GM18870 (cell line): ENCODE measurements at regions not wholly inside any gene's neighbourhood (a gene's known extent, or its start where the extent isn't known, plus 50 kb on each side); places are given as distances from the start of the nearest gene placed in this dataset.
"Not testable (repeated sequence)": the region's sequence is repeated elsewhere in the genome, so short reads cannot be mapped to it uniquely, and the experiment has no call there.

Experiments
- ATAC-seq: cut with Tn5 transposase; IDR thresholded peaks from one replicate; pipeline ENCODE4 v1.9.1; 2021; ENCODE audit warnings: moderate library complexity; ENCODE audit not compliant: unreplicated experiment

DNA sequence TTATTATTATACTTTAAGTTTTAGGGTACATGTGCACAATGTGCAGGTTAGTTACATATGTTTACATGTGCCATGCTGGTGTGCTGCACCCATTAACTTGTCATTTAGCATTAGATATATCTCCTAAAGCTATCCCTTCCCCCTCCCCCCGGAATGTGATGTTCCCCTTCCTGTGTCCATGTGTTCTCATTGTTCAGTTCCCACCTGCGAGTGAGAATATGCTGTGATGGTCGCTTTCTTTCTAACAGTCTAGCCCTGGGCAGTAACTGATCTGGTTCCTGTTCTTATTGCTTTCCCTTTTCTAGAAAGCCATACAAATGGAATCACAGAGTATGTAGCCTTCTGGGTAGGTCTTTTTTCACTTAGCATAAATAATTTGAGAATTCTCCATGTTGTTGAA lies 311.1 kb upstream of the CNTNAP2 start:
- not testable (repeated sequence) for ATAC-seq

DNA sequence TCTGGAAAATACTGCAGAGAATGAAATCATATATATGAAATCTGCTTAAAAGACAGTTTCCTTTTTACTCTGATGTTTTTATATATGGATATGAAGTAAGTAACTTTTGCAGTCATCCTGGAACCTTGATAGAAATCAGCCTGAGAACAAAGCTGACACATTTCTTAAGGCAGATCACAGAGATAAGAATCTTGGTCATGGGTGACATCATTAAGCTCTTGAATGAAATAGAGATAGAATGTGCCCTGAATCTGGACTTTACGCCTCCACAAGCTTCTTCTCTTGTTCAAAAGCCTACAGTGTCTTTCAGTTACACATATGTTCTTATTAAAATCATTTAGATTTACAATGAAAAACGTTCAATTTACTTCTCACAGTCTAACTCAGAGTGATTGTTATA lies 319.1 kb upstream of the CNTNAP2 start:
- no peak for ATAC-seq

DNA sequence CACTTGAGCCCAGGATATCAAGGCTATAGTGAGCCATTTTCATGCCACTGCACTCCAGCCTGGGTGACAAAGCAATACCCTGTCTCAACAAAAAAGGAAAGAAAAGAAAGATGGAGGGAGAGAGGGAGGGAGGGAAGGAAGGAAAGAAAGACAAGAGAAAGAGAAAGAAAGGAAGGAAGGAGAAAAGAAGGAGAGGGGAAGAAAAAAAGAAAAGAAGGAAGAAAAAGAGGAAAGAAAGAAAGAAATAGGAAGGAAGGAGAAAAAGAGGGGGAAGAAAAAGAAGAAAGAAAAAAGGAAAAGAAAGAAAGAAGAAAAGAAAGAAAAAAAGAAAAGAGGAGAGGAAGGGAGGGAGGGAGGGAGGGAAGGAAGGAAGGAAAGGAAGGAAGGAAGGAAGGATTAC lies 321.5 kb upstream of the CNTNAP2 start:
- no peak for ATAC-seq

DNA sequence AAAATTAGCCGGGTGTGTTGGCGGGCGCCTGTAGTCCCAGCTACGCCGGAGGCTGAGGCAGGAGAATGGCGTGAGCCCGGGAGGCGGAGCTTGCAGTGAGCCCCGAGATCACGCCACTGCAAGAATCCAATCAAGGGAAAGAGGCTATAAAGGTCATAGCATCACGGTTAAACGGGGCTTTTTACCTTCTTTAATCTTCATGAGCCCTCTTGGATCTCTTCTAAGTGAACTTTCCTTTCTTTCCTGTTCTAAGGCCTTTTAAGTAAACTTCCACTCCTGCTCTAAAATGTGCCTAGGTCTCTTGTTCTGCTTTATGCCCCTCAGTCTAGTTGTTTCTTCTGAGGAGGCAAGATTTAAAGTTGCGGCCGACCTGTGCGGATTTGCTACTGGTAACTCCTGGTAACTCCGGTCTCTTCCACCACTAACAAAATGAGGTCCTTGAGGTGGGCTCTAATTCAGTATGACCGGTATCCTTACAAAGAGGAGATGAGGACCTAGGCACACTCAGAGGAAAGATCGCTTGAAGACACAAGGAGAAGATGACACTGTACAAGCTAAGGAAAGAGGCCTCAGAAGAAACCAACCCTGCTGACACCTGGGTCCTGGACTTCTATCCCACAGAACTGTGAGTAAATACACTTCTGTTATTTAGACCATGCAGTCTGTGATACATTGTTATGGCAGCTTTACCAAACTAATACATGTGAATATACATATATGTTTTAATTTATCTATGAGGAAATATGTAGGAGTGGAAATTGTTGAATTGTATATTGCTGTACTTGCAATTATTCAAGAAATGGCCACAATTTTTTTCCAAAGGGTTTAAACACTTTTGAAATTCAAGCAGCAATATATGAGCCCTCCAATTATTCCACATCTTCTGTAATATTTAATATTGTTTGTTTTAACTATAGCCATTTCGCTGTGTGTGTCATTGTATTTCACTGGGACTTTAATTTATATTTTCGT lies 331.5 kb upstream of the CNTNAP2 start:
- ATAC-seq, result no peak

DNA sequence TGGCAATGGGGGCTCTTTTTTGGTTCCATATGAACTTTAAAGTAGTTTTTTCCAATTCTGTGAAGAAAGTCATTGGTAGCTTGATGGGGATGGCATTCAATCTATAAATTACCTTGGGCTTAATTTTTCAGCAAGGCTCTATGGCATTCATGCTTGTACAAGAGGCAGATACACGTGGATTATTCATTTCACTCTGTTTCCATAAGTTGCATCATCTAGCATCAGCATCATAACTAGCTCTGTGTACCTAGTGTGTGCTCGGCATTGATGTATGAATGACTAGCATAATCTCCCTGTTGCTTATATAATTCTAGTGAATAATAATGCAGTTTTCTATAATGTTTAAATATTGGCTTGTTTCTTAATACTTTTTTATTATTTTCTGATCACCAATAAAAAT lies 335.2 kb upstream of the CNTNAP2 start:
- not testable (repeated sequence) for ATAC-seq

DNA sequence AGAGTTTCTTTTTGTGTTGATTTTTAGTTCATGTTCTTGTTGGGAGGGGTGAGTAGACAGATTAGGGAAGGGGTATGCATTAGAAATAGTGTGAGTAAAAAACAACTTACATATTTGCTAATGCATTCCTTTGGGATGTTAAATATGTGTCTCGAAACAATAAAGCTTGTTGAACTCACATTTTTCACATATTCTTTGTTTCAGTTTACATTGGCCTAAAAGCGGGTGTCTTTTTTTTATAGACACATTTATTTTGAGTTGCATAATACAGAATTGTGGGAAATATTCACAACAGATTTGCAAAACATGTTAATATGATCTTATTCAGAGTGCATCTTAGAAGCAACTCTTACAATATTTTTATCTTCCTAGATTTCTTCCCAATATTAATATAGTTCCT lies 337.5 kb upstream of the CNTNAP2 start:
- no peak for ATAC-seq

DNA sequence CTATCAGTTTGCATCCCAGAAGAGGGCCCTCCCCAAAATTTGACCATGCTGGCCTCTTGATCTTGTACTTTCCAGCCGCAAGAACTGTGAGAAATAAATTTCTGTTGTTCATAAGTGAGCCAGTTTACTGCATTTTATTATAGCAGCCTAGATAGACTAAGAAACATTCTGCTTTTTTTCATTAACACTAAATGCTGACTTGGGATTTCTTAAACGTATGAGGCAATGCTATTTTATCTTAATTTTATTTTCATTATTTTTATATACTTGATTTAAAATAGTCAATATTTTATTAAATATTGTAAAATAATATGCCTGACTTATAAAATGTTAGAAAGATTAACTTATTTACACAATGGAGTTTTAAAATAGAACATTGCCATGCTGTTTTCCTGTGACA lies 341.8 kb upstream of the CNTNAP2 start:
- no peak for ATAC-seq

DNA sequence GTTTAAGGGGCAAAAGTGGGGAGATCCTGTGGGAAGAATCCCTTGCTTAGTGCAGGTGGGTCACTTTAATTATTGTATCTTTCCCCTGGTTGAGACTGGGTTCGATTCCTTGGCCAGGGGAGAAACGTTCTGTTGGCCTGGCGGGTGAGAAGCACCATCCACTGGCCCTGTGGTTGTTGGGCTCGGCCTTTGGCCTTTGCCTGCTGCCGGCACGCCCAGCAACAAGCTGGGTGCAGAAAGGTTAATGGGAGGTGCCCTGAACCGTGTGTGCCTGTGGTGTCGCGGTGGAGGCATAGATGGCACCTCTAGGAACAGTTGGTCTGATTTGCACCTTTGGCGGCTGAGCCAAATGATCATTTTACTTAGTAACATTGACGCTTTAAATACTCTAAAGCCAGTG lies 363.6 kb upstream of the CNTNAP2 start:
- ATAC-seq, result no peak

DNA sequence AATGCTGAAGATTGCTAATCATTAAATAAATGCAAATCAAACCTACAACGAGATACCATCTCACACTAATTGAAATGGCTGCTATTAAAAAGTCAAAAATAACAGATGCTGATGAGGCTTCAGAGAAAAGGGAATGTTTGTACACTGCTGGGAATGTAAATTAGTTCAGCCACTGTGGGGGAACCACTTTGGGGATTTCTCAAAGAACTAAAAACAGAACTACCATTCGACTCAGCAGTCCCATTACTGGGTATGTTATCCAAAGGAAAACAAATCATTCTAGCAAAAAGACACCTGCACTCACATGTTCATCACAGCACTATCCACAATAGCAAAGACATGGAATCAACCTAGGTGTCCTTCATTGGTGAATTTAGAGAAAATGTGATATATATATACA lies 379.0 kb upstream of the CNTNAP2 start:
- ATAC-seq, result no peak

DNA sequence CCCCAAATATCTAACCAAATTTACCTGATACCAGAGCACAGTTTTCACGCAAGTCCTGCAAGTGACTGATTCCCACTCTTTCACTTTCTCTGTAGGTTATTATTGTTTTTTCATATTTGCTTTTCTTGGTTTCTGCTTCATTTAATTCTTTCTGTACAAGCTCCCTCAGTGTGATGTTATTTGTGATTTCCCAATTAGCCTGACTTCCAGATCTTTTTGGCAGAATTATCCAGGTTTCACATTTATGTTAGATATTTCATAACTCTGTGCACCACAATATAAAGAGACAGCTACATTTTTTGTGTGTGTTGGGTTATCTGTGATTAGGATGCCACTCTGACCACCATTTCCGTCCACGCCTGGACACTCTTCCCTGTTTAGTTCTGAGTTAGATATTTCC lies 381.5 kb upstream of the CNTNAP2 start:
- ATAC-seq, result no peak

DNA sequence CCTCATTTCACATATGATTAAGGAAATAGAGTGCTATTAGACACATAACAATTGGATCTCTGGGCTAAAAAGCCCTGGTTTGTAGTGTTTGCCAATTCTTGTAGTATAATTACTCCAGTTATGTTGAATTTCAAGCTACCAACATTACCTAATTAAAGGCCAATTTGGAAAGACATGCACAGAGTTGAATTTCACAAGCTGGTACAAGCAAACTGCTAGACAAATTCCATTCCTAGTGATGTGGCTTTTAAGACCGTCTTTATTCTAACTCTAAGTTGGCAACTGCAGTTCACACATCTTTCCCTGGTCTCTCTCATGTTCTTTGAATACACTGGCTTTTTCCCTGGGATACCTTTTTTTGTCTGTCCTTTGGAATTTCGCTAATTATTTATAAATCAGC lies 384.1 kb upstream of the CNTNAP2 start:
- no peak for ATAC-seq

DNA sequence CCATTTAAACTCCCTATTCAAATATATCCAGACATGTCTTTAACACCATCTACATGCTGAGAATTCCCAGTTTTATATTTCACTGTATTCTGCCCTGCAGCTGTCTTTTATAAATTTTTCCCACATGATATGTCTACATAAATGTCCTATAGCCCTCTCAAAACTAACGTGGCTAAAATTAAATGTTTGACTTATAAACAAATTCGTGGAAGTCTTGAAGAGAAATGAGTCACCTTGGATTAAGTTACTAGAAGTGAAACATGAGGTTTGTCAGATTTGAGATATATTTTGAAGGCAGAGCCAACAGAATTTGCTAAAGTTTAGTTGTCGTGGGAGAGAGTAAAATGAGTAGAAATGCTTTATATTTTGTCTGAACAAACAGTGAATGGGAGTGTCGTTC lies 386.9 kb upstream of the CNTNAP2 start:
- ATAC-seq, result no peak

DNA sequence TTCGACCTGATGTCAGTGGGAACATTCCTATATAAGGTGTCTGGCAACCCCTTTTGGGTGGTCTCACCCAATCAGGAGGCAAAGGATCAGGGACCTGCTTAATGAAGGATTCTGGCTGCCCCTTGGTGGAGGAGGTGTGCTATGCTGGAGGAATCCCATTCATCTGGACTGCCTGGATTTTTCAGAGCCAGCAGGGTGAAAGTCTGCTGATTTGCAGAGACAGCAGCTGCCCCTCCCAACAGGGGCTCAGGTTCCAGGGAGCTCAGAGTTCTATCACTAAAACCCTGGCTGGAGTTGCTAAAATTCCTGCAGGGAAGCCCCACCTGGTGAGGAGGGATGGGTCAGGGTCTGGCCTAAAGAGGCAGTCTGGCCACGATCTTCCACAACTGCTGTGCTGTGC lies 398.5 kb upstream of the CNTNAP2 start:
- no peak for ATAC-seq

DNA sequence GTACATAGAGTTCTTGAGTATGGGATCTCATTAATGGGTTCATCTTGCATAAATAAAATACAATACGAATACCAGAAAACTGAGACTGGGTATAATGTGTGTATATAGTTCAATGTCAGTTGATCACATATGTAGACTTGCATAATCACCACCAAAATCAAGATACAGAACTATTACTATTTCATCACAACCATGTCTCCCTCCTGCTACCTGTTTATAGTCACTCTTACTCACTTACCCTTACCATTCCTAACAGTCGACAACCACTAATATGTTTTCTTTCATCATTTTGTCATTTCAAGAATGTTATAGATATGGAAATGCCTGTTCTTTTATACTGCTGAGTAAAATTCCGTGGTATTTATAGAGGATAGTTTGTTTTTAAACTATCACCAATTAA lies 416.1 kb upstream of the CNTNAP2 start:
- ATAC-seq, result no peak

DNA sequence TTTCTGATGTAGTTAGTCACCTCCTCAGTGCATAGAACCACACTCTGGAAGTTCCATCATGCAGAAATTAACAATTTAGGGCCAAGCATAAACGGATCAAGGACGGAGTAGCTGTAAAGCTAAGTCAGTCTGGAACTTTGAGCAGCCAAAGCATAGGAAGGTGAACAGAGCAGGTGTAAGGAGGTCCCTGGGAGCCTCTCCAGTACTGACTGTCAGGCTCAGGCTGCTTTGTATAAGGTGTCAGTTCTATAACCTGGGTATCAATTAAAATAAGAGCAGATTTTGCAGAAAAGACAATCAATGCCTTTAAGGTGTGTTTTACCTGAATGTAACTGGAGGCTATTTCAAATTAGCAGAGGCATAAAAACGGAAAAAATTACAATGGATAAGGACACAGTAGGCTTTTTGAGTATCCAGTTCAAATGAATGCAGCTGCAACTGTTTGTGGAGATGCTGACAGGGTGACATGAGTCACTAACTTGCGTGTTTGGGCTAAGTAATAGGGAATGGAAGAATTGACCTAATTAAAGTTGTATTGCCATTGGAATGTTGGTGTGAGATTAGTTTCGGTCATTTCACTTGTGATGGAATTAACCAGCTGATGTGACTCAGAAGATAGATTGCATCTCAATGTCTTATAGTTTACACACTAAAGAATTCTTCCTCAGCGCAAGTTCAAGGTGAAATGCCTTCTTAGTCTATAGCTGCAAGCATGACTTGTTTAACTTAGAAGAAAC lies 417.9 kb upstream of the CNTNAP2 start:
- no peak for ATAC-seq

DNA sequence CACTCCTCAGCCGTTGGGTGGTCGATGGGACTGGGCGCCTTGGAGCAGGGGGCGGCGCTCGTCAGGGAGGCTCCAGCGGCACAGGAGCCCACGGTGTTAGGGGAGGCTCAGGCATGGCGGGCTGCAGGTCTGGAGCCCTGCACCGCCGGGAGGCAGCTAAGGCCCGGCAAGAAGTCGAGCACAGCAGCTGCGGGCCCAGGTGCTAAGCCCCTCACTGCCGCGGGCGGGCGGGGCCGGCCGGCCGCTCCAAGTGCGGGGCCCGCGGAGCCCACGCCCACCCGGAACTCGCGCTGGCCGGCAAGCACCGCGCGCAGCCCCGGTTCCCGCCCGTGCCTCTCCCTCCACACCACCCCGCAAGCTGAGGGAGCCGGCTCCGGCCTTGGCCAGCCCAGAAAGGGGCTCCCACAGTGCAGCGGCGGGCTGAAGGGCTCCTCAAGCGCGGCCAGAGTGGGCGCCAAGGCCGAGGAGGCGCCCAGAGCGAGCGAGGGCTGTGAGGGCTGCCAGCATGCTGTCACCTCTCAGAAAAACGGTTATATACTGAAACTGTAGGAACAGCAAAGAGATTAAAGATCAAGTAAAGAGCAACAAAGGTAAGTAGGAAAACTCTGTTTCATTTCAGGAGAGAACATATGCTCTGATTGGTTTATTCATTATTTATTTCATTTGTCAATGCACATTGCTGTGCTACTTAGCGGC lies 419.0 kb upstream of the CNTNAP2 start:
- ATAC-seq, result not testable (repeated sequence)

DNA sequence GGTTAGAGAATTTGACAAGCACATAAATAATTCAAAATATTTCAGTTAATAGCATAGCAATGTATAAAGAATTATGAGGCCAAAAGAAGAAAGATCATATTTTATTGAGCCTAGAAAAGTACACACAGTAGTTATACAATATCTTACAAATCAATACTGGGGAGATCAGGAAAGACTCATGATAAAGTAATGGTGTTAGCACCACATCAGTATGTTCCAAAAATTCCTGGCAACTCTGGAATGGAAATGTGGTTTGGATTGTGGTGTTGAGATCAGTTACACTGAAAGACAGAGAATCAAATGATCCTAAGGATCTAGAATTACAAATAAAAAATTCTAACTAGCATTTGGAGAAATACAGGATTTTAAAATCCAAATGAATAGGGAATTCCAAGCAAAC lies 420.5 kb upstream of the CNTNAP2 start:
- no peak for ATAC-seq

DNA sequence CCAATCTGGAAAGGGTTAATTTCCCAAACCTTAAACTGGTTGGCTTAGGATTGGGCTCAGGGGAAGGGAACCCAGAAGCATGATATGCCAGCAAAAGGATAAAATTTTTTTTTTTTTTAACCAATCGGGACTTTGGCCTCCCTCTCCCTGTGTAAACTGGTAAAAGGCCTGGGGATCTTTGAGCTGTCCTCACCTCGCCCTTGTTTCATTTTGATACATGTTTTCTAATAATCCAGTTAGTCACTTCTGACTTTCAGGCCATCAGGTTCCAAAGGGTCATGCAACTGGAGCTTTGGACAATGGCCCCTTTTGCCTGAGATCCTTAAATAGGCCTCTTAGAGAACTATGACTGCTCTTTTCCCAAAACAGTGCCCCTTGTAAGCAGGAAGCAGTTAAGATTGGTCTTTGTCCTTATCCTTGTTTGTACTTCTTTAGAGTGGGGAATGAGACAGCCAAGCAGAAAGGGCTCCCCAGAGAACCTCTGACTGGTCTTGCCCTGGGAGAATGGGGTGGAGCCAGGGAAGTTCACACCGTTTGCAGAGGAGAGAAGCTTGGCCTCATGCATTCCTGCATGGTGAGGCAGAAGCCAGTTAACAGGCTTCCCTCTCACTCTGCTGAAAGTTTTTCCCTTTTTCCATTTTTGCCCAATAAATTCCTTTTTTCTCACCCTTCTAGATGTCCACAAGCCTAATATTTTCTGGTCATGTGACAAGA lies 424.2 kb upstream of the CNTNAP2 start:
- ATAC-seq, result no peak

DNA sequence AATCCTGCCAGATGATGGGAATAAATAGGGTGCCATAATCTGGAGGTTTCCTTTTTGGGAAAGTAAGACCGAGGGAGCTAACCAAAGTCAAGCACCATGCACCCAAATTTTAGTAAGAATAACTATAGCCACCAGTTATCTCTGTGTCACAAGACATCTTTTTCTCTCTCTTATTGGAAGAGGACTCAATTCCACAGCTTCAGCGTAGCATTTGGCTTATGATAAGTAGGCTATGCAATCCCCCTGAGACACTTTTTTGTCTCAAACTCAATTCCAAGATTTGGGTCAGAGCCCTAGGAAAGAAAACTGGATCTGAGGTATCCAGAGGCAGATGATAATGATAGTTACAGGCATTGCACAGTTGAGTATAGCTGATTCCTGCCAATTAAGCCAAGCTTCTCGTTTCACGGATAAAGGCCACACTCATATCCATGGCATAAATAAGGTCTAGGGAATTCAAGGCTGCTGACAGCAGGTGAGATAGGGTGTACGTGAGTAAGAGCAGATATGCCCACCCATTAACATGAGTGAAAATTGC lies 425.2 kb upstream of the CNTNAP2 start:
- ATAC-seq, result no peak

DNA sequence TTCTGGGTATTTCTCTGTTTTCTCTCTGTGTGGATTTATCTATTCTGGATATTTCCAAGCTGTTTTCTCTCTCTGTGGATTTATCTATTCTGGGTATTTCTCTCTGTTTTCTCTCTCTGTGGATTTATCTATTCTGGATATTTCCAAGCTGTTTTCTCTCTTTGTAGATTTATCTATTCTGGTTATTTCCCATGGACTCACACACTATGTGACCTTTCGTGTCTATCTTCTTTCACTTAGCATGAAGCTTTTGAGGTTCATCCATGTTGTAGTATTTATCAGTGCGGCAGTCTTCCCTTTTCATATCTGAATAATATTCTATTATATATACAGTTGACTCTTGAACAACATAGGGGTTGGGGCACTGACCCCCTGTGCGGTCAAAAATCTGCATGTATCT lies 435.0 kb upstream of the CNTNAP2 start:
- no peak for ATAC-seq

DNA sequence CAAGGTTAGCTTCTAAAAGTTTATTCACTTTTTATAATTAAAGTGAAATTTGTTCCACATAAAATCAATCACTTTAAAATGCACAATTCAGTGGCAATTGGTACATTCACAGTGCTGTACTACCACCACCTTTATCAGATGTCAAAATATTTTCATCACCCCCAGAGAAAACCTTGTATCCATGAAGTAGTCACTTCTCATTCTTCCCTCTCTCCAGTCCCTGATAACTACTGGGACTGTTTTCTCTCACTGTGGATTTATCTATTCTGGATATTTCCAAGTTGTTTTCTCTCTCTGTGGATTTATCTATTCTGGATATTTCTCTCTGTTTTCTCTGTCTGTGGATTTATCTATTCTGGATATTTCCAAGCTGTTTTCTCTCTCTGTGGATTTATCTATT lies 435.4 kb upstream of the CNTNAP2 start:
- no peak for ATAC-seq
